HG02678 (cell line): ENCODE measurements at regions not wholly inside any gene's neighbourhood (a gene's known extent, or its start where the extent isn't known, plus 50 kb on each side); places are given as distances from the start of the nearest gene placed in this dataset.

Experiments
- ATAC-seq: cut with Tn5 transposase; IDR thresholded peaks from one replicate; pipeline ENCODE4 v1.9.1; 2021; ENCODE audit warnings: mild to moderate bottlenecking, moderate library complexity; ENCODE audit not compliant: unreplicated experiment

- ATAC-seq: no peak
These were observed 50.5 kb downstream of the PALM2AKAP2 start for GRCh38 chr9:109830545-109830944.

GRCh38 chr9:109831998-109832658 is 52.1 kb downstream of the PALM2AKAP2 start:
- no peak for ATAC-seq

GRCh38 chr9:109834855-109835254 is 54.9 kb downstream of the PALM2AKAP2 start:
- no peak for ATAC-seq

- no peak for ATAC-seq
These were observed 63.6 kb downstream of the PALM2AKAP2 start for GRCh38 chr9:109843641-109844040.

GRCh38 chr9:109845226-109845625 is 65.2 kb downstream of the PALM2AKAP2 start:
- ATAC-seq: no peak

- ATAC-seq: no peak
These were observed 66.8 kb downstream of the PALM2AKAP2 start for GRCh38 chr9:109846776-109847175.

GRCh38 chr9:109852556-109852955 is 72.6 kb downstream of the PALM2AKAP2 start:
- no peak for ATAC-seq

GRCh38 chr9:109855540-109855939 is 75.5 kb downstream of the PALM2AKAP2 start:
- no peak for ATAC-seq

- ATAC-seq: no peak
These were observed 76.8 kb downstream of the PALM2AKAP2 start for GRCh38 chr9:109856785-109857184.

GRCh38 chr9:109857336-109857735 is 77.3 kb downstream of the PALM2AKAP2 start:
- ATAC-seq: no peak

GRCh38 chr9:109859447-109859846 is 79.4 kb downstream of the PALM2AKAP2 start:
- no peak for ATAC-seq

GRCh38 chr9:109860521-109860920 is 80.5 kb downstream of the PALM2AKAP2 start:
- ATAC-seq: no peak

GRCh38 chr9:109861499-109861898 is 81.5 kb downstream of the PALM2AKAP2 start:
- ATAC-seq: no peak

- no peak for ATAC-seq
These were observed 81.9 kb downstream of the PALM2AKAP2 start for GRCh38 chr9:109861918-109862317.

- ATAC-seq: no peak
These were observed 82.5 kb downstream of the PALM2AKAP2 start for GRCh38 chr9:109862452-109862851.

- no peak for ATAC-seq
These were observed 84.0 kb downstream of the PALM2AKAP2 start for GRCh38 chr9:109863961-109864360.

GRCh38 chr9:109865521-109865920 is 85.5 kb downstream of the PALM2AKAP2 start:
- ATAC-seq: no peak

- ATAC-seq: no peak
These were observed 88.2 kb downstream of the PALM2AKAP2 start for GRCh38 chr9:109868207-109868606.

GRCh38 chr9:109868722-109869121 is 88.7 kb downstream of the PALM2AKAP2 start:
- ATAC-seq: no peak

GRCh38 chr9:109870365-109870764 is 90.4 kb downstream of the PALM2AKAP2 start:
- ATAC-seq: no peak

- ATAC-seq: no peak
These were observed 92.9 kb downstream of the PALM2AKAP2 start for GRCh38 chr9:109872901-109873300.

- no peak for ATAC-seq
These were observed 95.6 kb downstream of the PALM2AKAP2 start for GRCh38 chr9:109875495-109876129.
